HepG2 (cell line): ENCODE measurements at regions not wholly inside any gene's neighbourhood (a gene's known extent, or its start where the extent isn't known, plus 50 kb on each side); places are given as distances from the start of the nearest gene placed in this dataset.

Source experiments
- CCDC6 ChIP-seq: sonication (generic); formaldehyde crosslinking; IDR thresholded peaks from 2 replicates; pipeline ENCODE4 v1.8.1; 2022; ENCODE audit warnings: mild to moderate bottlenecking, missing genetic modification reagents, moderate library complexity
- ETV5 ChIP-seq: IDR thresholded peaks from 2 replicates; pipeline ENCODE4 v1.6.1; 2018; ENCODE audit warnings: missing biosample characterization, missing genetic modification reagents, inconsistent platforms, borderline replicate concordance
- KAT2B ChIP-seq: fragments of 150-350 bp; IDR thresholded peaks from 2 replicates; pipeline ENCODE4 v1.6.1; 2014; ENCODE audit warnings: low read depth, low read length, borderline replicate concordance
- RAD21 ChIP-seq: fragments of 450-650 bp; formaldehyde crosslinking; IDR thresholded peaks from 2 replicates; pipeline ENCODE4 v1.5.0; 2020; ENCODE audit warnings: mild to moderate bottlenecking
- YY1 ChIP-seq: IDR thresholded peaks from 2 replicates; pipeline ENCODE4 v1.6.1; 2011; ENCODE audit warnings: low read length, low read depth, moderate library complexity, mild to moderate bottlenecking; ENCODE audit not compliant: insufficient read depth, insufficient replicate concordance

GRCh38 chr6:170198298-170198697 lies 92.6 kb downstream of the DLL1 start:
- no peak for TF ChIP-seq CCDC6
- TF ChIP-seq KAT2B = no peak
- TF ChIP-seq ETV5 = no peak
- no peak for TF ChIP-seq YY1
- TF ChIP-seq RAD21 (CRISPR knock-in tag) = no peak
